GM12892 (cell line): ENCODE measurements at regions not wholly inside any gene's neighbourhood (a gene's known extent, or its start where the extent isn't known, plus 50 kb on each side); places are given as distances from the start of the nearest gene placed in this dataset.

Experiments used
- POLR2A ChIP-seq: IDR thresholded peaks from 2 replicates; pipeline ENCODE4 v1.6.1; 2011; ENCODE audit warnings: low read depth, low read length, control low read depth
- POLR2AphosphoS5 ChIP-seq: IDR thresholded peaks from 2 replicates; pipeline ENCODE4 v1.6.1; 2011; ENCODE audit warnings: low read depth, low read length, control low read depth

DNA sequence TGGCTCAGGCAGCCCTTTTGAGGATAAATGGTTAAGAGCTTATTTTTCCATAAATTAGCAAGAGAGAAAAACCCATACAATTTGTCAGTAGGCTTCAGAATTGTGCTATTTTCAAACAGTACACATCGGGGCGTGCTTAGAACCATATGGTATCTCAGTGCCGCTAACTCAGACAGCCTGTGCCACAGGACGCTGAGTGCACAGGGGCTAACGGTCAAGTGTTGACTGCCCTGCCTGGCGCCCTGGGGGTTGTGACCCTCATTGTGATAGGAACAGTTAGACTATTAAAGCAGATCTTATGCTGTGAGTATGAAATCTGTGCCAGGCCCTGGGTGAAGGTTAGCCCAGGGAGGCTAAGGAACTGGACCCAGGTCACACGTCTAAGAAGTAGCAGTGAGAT lies 1519.7 kb downstream of the BRD1 start:
- TF ChIP-seq POLR2AphosphoS5, result no peak
- no peak for TF ChIP-seq POLR2A
